ENCODE measurements at regions not wholly inside any gene's neighbourhood (a gene's known extent, or its start where the extent isn't known, plus 50 kb on each side); places are given as distances from the start of the nearest gene placed in this dataset.
A peak's percentile ranks its signal among the peaks of the same experiment; 100 is the strongest.

GRCh38 chr1:59124166-59124565 lies 172.7 kb upstream of the FGGY start:
- Mint-ChIP-seq H3K9me3 (ENCODE audit: low read depth) (peaks cover 4% of the 10 kb centered on the region), H3K27me3 (ENCODE audit: low read depth) (no peaks in the 10 kb centered on the region), H3K4me1 (ENCODE audit: low read depth) (peaks cover 55% of the 10 kb centered on the region), H3K4me3 (ENCODE audit: unreplicated experiment) (no peak overlapping the region), H3K27ac (ENCODE audit: unreplicated experiment) (peak overlapping the region; percentile 85), H3K36me3 (ENCODE audit: low read depth) (no peaks in the 10 kb centered on the region)
- no peak for DNase-seq (ENCODE audit: low spot score)
- TF ChIP-seq, protein P1, sequence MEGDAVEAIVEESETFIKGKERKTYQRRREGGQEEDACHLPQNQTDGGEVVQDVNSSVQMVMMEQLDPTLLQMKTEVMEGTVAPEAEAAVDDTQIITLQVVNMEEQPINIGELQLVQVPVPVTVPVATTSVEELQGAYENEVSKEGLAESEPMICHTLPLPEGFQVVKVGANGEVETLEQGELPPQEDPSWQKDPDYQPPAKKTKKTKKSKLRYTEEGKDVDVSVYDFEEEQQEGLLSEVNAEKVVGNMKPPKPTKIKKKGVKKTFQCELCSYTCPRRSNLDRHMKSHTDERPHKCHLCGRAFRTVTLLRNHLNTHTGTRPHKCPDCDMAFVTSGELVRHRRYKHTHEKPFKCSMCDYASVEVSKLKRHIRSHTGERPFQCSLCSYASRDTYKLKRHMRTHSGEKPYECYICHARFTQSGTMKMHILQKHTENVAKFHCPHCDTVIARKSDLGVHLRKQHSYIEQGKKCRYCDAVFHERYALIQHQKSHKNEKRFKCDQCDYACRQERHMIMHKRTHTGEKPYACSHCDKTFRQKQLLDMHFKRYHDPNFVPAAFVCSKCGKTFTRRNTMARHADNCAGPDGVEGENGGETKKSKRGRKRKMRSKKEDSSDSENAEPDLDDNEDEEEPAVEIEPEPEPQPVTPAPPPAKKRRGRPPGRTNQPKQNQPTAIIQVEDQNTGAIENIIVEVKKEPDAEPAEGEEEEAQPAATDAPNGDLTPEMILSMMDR (IDR thresholded peaks at IDR 0.05), result no peak

DNA sequence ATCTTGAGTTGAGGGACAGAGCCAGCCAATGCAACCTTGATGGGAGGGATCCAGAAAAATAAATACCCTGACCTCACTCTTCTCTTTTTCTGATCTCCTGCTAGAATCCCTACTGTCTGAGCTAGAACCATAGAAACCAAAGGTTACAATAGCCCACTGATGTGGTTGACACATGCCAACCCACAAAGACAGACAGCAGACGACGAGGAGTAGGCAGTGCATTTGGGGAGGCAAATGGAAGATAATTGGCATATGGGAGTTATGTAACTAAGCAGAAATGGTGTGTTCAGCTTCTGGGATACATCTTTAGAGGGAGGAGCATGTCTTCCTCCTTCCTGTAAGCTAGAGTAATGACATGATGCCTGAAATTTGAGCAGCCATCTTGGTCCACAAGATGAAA lies 171.7 kb upstream of the FGGY start:
- Mint-ChIP-seq H3K9me3 (ENCODE audit: low read depth) (peaks cover 4% of the 10 kb centered on the region), H3K27ac (ENCODE audit: unreplicated experiment) (peak overlapping the region; percentile 59), H3K27me3 (ENCODE audit: low read depth) (no peaks in the 10 kb centered on the region), H3K4me3 (ENCODE audit: unreplicated experiment) (no peak overlapping the region), H3K36me3 (ENCODE audit: low read depth) (no peaks in the 10 kb centered on the region), H3K4me1 (ENCODE audit: low read depth) (peaks cover 56% of the 10 kb centered on the region)
- TF ChIP-seq, protein P1 (IDR thresholded peaks at IDR 0.05), result no peak
- no peak for DNase-seq (ENCODE audit: low spot score)

DNA sequence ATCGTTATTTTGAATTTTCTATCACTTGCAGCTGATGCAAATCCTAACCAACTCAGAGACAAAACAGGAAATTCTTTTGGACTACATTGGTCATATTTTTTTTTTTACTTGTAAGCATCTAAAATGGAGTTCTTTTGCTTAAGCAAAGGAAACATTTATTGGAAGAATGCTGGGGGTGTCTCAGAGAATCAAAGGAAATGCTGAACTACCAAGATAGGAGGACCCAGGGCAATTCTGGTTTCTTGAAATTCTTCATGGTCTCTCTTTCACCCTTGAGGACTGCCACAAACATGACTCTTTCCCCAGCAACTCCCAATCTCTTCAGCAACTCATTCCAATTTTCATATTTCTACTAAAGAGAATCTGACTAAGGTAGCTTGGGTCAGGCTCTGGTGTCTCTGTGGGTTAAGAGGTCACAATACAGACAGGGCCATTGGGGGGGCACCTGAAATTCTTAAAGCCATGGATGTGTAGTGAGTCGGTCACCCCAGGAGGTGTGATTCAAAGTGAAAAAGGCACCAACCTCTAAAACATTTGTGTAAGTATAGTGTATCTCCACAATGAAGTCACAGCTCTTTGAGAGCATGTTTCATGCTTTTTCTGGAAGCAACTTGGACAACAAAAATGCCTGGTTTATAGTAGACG lies 171.1 kb upstream of the FGGY start:
- H3K4me3 Mint-ChIP-seq (ENCODE audit: unreplicated experiment), result no peak overlapping the region
- peaks cover 4% of the 10 kb centered on the region for H3K9me3 Mint-ChIP-seq (ENCODE audit: low read depth)
- DNase-seq (ENCODE audit: low spot score), result no peak
- H3K36me3 Mint-ChIP-seq (ENCODE audit: low read depth), result no peaks in the 10 kb centered on the region
- H3K27me3 Mint-ChIP-seq (ENCODE audit: low read depth), result no peaks in the 10 kb centered on the region
- H3K27ac Mint-ChIP-seq (ENCODE audit: unreplicated experiment), result peak overlapping the region; percentile 59
- TF ChIP-seq, protein P1 (IDR thresholded peaks at IDR 0.05), result no peak
- peaks cover 56% of the 10 kb centered on the region for H3K4me1 Mint-ChIP-seq (ENCODE audit: low read depth)

- TF ChIP-seq, protein P1 (IDR thresholded peaks at IDR 0.05), result no peak
- H3K4me1 Mint-ChIP-seq (ENCODE audit: low read depth), result peaks cover 56% of the 10 kb centered on the region
Observed at GRCh38 chr1:59126366-59126765, 170.5 kb upstream of the FGGY start.

GRCh38 chr1:59128239-59128736 lies 168.6 kb upstream of the FGGY start:
- peaks cover 4% of the 10 kb centered on the region for H3K9me3 Mint-ChIP-seq (ENCODE audit: low read depth)
- H3K27ac Mint-ChIP-seq (ENCODE audit: unreplicated experiment), result peak overlapping the region; percentile 23
- H3K4me3 Mint-ChIP-seq (ENCODE audit: unreplicated experiment), result no peak overlapping the region
- DNase-seq (ENCODE audit: low spot score), result no peak
- TF ChIP-seq, protein P1 (IDR thresholded peaks at IDR 0.05), result no peak
- H3K27me3 Mint-ChIP-seq (ENCODE audit: low read depth), result no peaks in the 10 kb centered on the region
- peaks cover 55% of the 10 kb centered on the region for H3K4me1 Mint-ChIP-seq (ENCODE audit: low read depth)
- no peaks in the 10 kb centered on the region for H3K36me3 Mint-ChIP-seq (ENCODE audit: low read depth)

More at GRCh38 chr1:59126366-59126765, 170.5 kb upstream of the FGGY start:
- no peaks in the 10 kb centered on the region for H3K36me3 Mint-ChIP-seq (ENCODE audit: low read depth)
- H3K27ac Mint-ChIP-seq (ENCODE audit: unreplicated experiment), result peak overlapping the region; percentile 3
- H3K27me3 Mint-ChIP-seq (ENCODE audit: low read depth), result no peaks in the 10 kb centered on the region
- H3K4me3 Mint-ChIP-seq (ENCODE audit: unreplicated experiment), result no peak overlapping the region
- DNase-seq (ENCODE audit: low spot score), result no peak
- peaks cover 4% of the 10 kb centered on the region for H3K9me3 Mint-ChIP-seq (ENCODE audit: low read depth)
